ENCODE measurements at regions not wholly inside any gene's neighbourhood (a gene's known extent, or its start where the extent isn't known, plus 50 kb on each side); places are given as distances from the start of the nearest gene placed in this dataset.

- H3K4me3 ChIP-seq, result no peak overlapping the region
- H3K27me3 ChIP-seq (replicated peaks in 1 of 2; ENCODE audit: control insufficient read depth in 2 of 2, insufficient read depth in 2 of 2, low read length in 1 of 2), result no peaks in the 10 kb centered on the region
- no peak overlapping the region for H3K9ac ChIP-seq (ENCODE audit: control insufficient read depth, insufficient read depth, low read length)
- 93% methylated on average over 26 of the region's 27 CpGs for WGBS (ENCODE audit: insufficient coverage, insufficient replicate concordance, low lambda C conversion rate, missing lambda C conversion rate)
- BruUV-seq (replicated peaks), result TSS peak; percentile 27
- no peak for TF ChIP-seq CHD4 (IDR thresholded peaks at IDR 0.05)
- intact Hi-C loops (cut with micrococcal nuclease; ENCODE audit: unreplicated experiment), result no loop called here
- FAIRE-seq (no peak), ATAC-seq (no peak), DNase-seq (ENCODE audit: low read depth, low spot score) (no peak)
- ChIA-PET RAD21 (ENCODE audit: unreplicated experiment) (no interaction called here), SMC1A (ENCODE audit: uncharacterized antibody, unreplicated experiment) (no interaction called here), CTCF (interaction anchor here (0.5 kb wide), 1 partner anchor 450 kb away, joined by 3 read pairs; no protein-coding TSS in a partner anchor), POLR2A (no interaction called here)
- H3K79me2 ChIP-seq (ENCODE audit: control insufficient read depth, insufficient read depth, low read length), result peaks cover 18% of the 10 kb centered on the region
- in situ Hi-C loops (cut with MboI), result no loop called here
- no peak overlapping the region for H3K4me2 ChIP-seq (ENCODE audit: control insufficient read depth, insufficient read depth)
- H3K36me3 ChIP-seq (ENCODE audit: control insufficient read depth in 2 of 2, insufficient read depth in 2 of 2, low read length in 1 of 2), result peaks cover 15 to 42% of the 10 kb centered on the region in 2 experiments; a peak in 3 of 4 replicates
- no peaks in the 10 kb centered on the region for H3K9me3 ChIP-seq (replicated peaks; ENCODE audit: control insufficient read depth, insufficient read depth, low read length)
- H2AFZ ChIP-seq (ENCODE audit: control insufficient read depth, low read depth, low read length), result no peak overlapping the region
- H4K20me1 ChIP-seq (ENCODE audit: control insufficient read depth, insufficient read depth), result no peaks in the 10 kb centered on the region
- peaks cover 28% of the 10 kb centered on the region for H3K4me1 ChIP-seq (ENCODE audit: control insufficient read depth, insufficient read depth, low read length)
- no peak overlapping the region for H3K27ac ChIP-seq (ENCODE audit: control insufficient read depth, insufficient read depth)
Measured at GRCh38 chr12:124487066-124487833, 80.2 kb downstream of the NCOR2 start.

DNA sequence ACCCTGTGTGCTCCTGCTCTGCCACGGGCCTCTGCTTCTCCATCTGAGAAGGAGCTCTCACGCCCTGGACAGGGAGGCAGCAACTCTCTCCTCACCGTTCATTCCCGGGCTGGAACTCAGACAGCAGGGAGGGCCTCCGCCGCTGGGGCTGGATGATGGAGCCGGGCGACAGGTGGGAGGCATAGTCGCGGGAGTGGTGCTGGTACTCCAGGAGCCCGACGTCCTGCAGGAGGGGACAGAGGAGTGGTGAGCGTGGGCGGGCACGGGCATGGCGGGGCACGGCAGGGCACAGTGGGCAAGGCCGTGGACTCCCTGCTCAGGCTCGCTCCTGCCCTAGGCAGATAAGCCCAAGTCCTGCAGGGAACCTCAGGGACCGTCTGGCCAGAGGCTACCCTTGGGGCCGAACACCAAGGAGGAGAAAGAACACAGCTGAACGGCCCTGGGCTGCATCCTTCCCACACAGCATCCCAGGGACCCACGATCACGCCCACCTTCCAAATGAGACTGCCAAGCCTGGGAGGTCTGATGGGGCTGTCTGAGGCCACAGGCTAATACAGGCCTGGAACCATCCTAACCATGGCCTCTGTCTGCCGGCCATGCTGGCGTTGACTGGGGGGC lies 81.0 kb downstream of the NCOR2 start:
- Histone ChIP-seq H3K4me1 (ENCODE audit: control insufficient read depth, insufficient read depth, low read length) (peaks cover 29% of the 10 kb centered on the region), H3K4me3 (no peak overlapping the region), H3K27ac (ENCODE audit: control insufficient read depth, insufficient read depth) (no peak overlapping the region), H3K4me2 (ENCODE audit: control insufficient read depth, insufficient read depth) (no peak overlapping the region), H3K79me2 (ENCODE audit: control insufficient read depth, insufficient read depth, low read length) (peaks cover 10% of the 10 kb centered on the region), H3K9ac (ENCODE audit: control insufficient read depth, insufficient read depth, low read length) (no peak overlapping the region), H4K20me1 (ENCODE audit: control insufficient read depth, insufficient read depth) (no peaks in the 10 kb centered on the region), H3K27me3 (replicated peaks in 1 of 2; ENCODE audit: control insufficient read depth in 2 of 2, insufficient read depth in 2 of 2, low read length in 1 of 2) (no peaks in the 10 kb centered on the region), H3K36me3 (ENCODE audit: control insufficient read depth in 2 of 2, insufficient read depth in 2 of 2, low read length in 1 of 2) (peaks cover 12 to 42% of the 10 kb centered on the region in 2 experiments; a peak in 3 of 4 replicates), H2AFZ (ENCODE audit: control insufficient read depth, low read depth, low read length) (no peak overlapping the region), H3K9me3 (replicated peaks; ENCODE audit: control insufficient read depth, insufficient read depth, low read length) (no peaks in the 10 kb centered on the region)
- TF ChIP-seq ZNF384 (IDR thresholded peaks at IDR 0.05; ENCODE audit: borderline replicate concordance, low read depth, low read length) (no peak), POLR2A (IDR thresholded peaks at IDR 0.05; ENCODE audit: low read depth, low read length) (peak; percentile 26; the same call in 1 of the 2 replicates)
- ATAC-seq (no peak), FAIRE-seq (no peak), DNase-seq (ENCODE audit: low read depth, low spot score) (no peak)
- intact Hi-C loops (cut with micrococcal nuclease; ENCODE audit: unreplicated experiment), result no loop called here
- SMC1A ChIA-PET (ENCODE audit: uncharacterized antibody, unreplicated experiment), result no interaction called here
- in situ Hi-C loops (cut with MboI), result no loop called here
- RAD21 ChIA-PET (ENCODE audit: unreplicated experiment), result no interaction called here
- WGBS (ENCODE audit: insufficient coverage, insufficient replicate concordance, low lambda C conversion rate, missing lambda C conversion rate), result 92% methylated on average over 25 of the region's 26 CpGs
- BruUV-seq (replicated peaks), result no TSS peak
- POLR2A ChIA-PET, result no interaction called here
- CTCF ChIA-PET, result no interaction called here

All from GM12878 (cell line).